OCI-LY7 (cell line): ENCODE measurements at regions not wholly inside any gene's neighbourhood (a gene's known extent, or its start where the extent isn't known, plus 50 kb on each side); places are given as distances from the start of the nearest gene placed in this dataset.

ENCODE experiments used
- BruUV-seq: library from RNA; stranded (reverse); fragments of 400-500 nt; replicated peaks from 2 replicates; lab custom pipeline; 2021; lab: Mats Ljungman, UMichigan
- CTCF ChIA-PET: fragments of 300-600 bp; sonication (Branson Sonifier 250); formaldehyde crosslinking; loops from one replicate; lab custom pipeline; 2022; ENCODE audit warnings: antibody characterized with exemption; ENCODE audit not compliant: unreplicated experiment; lab: Charles Lee
- POLR2A ChIA-PET: fragments of 300-600 bp; sonication (Branson Sonifier 250); formaldehyde crosslinking; loops from one replicate; lab custom pipeline; 2022; ENCODE audit warnings: antibody characterized with exemption; lab: Charles Lee
- DNase-seq: peaks from one replicate; pipeline ENCODE4 v3.0.0-alpha.2; 2015; ENCODE audit warnings: low spot score
- H2AFZ ChIP-seq: fragments of 200-600 bp; sonication (generic), shearing (Covaris generic); 2 replicates; pipeline ENCODE4 v1.6.1; 2014; ENCODE audit warnings: mild to moderate bottlenecking, antibody characterized with exemption, low read length, moderate library complexity
- H3K27ac ChIP-seq: fragments of 200-600 bp; sonication (generic); 2 replicates; pipeline ENCODE4 v1.5.1; 2014; ENCODE audit warnings: mixed run types, low read depth, mild to moderate bottlenecking, moderate library complexity, low read length, inconsistent platforms; ENCODE audit not compliant: poor library complexity, severe bottlenecking
- H3K36me3 ChIP-seq: fragments of 200-600 bp; sonication (generic); 2 replicates; pipeline ENCODE4 v1.6.1; 2014; ENCODE audit warnings: mild to moderate bottlenecking, antibody characterized with exemption, low read length, moderate library complexity, mixed read lengths; ENCODE audit not compliant: insufficient read depth
- H3K4me1 ChIP-seq: fragments of 200-600 bp; sonication (generic); 2 replicates; pipeline ENCODE4 v1.5.1; 2014; ENCODE audit warnings: mild to moderate bottlenecking, low read length; ENCODE audit not compliant: insufficient read depth, poor library complexity, severe bottlenecking
- H3K4me2 ChIP-seq: fragments of 200-600 bp; sonication (generic); 2 replicates; pipeline ENCODE4 v1.6.1; 2014; ENCODE audit warnings: mild to moderate bottlenecking, low read length
- H3K4me3 ChIP-seq: fragments of 200-600 bp; sonication (generic); 2 replicates; pipeline ENCODE4 v1.5.1; 2014; ENCODE audit warnings: mild to moderate bottlenecking, low read depth, low read length; ENCODE audit not compliant: poor library complexity, severe bottlenecking
- H3K79me2 ChIP-seq: fragments of 200-600 bp; sonication (generic); 2 replicates; pipeline ENCODE4 v1.6.1; 2016; ENCODE audit warnings: low read depth, mild to moderate bottlenecking, low read length, moderate library complexity, mixed read lengths; ENCODE audit not compliant: insufficient read depth
- H3K9me2 ChIP-seq: fragments of 200-600 bp; sonication (generic); 2 replicates; pipeline ENCODE4 v1.6.1; 2016; ENCODE audit warnings: mild to moderate bottlenecking, low read length, mixed read lengths; ENCODE audit not compliant: insufficient read depth
- H3K9me3 ChIP-seq: fragments of 200-600 bp; sonication (generic); 2 replicates; pipeline ENCODE4 v1.6.1; 2014; ENCODE audit warnings: mild to moderate bottlenecking, mixed run types, low read length, mixed read lengths
- H4K20me1 ChIP-seq: fragments of 200-600 bp; sonication (generic); 2 replicates; pipeline ENCODE4 v1.6.1; 2014; ENCODE audit warnings: mild to moderate bottlenecking, antibody characterized with exemption, low read length, moderate library complexity, mixed read lengths; ENCODE audit not compliant: insufficient read depth
- CTCF ChIP-seq: fragments of 200-600 bp; sonication (generic); conservative IDR thresholded peaks from 2 replicates; pipeline ENCODE4 v1.5.1; 2014; ENCODE audit warnings: mild to moderate bottlenecking, antibody characterized with exemption, low read length, moderate library complexity, mixed read lengths
- EZH2phosphoT487 ChIP-seq: fragments of 200-600 bp; sonication (generic); IDR thresholded peaks from 2 replicates; pipeline ENCODE4 v1.6.1; 2018; ENCODE audit warnings: low read depth, borderline replicate concordance, mild to moderate bottlenecking, mixed run types, antibody characterized with exemption, low read length, moderate library complexity, mixed read lengths
- intact Hi-C: fragments of 100-400 bp; cut with micrococcal nuclease; formaldehyde crosslinking; loops from one replicate; pipeline ENCODE4 v1.10.0; 2022; ENCODE audit not compliant: unreplicated experiment

- ChIA-PET POLR2A (interaction anchor here (0.6 kb wide), 1 partner anchor 1317 kb away, joined by 3 read pairs; no protein-coding TSS in a partner anchor), CTCF (no interaction called here)
- H2AFZ ChIP-seq = no peak overlapping the region
- H3K9me3 ChIP-seq = no peaks in the 10 kb centered on the region
- TF ChIP-seq EZH2phosphoT487 (no peak), CTCF (no peak)
- no peak for DNase-seq
- no peaks in the 10 kb centered on the region for H3K4me1 ChIP-seq
- no peaks in the 10 kb centered on the region for H3K36me3 ChIP-seq
- BruUV-seq = no TSS peak
- H3K27ac ChIP-seq = no peak overlapping the region
- H3K4me2 ChIP-seq = no peak overlapping the region
- H3K9me2 ChIP-seq = no peaks in the 10 kb centered on the region
- intact Hi-C loops = no loop called here
- H3K4me3 ChIP-seq = no peak overlapping the region
- no peaks in the 10 kb centered on the region for H4K20me1 ChIP-seq
- no peaks in the 10 kb centered on the region for H3K79me2 ChIP-seq
These were observed 218.8 kb downstream of the TFAP2A start for GRCh38 chr6:10196090-10196489.

- TF ChIP-seq CTCF = no peak
- no peak for TF ChIP-seq EZH2phosphoT487
- DNase-seq = no peak
- Histone ChIP-seq H3K4me3 (no peak overlapping the region), H3K79me2 (no peaks in the 10 kb centered on the region), H3K9me3 (no peaks in the 10 kb centered on the region), H3K36me3 (no peaks in the 10 kb centered on the region), H3K4me1 (no peaks in the 10 kb centered on the region), H4K20me1 (no peaks in the 10 kb centered on the region), H3K27ac (no peak overlapping the region), H3K4me2 (no peak overlapping the region), H3K9me2 (no peaks in the 10 kb centered on the region), H2AFZ (no peak overlapping the region)
- ChIA-PET POLR2A (interaction anchor here (0.6 kb wide), 1 partner anchor 1318 kb away, joined by 3 read pairs; no protein-coding TSS in a partner anchor), CTCF (no interaction called here)
- no TSS peak for BruUV-seq
- intact Hi-C loops = no loop called here
These were observed 219.8 kb downstream of the TFAP2A start for GRCh38 chr6:10194816-10195672.

GRCh38 chr6:10193321-10193720 lies 221.6 kb downstream of the TFAP2A start:
- no peaks in the 10 kb centered on the region for H3K36me3 ChIP-seq
- ChIA-PET CTCF (no interaction called here), POLR2A (interaction anchor here (0.7 kb wide), 1 partner anchor 182 kb away, joined by 4 read pairs; no protein-coding TSS in a partner anchor)
- no peaks in the 10 kb centered on the region for H3K9me3 ChIP-seq
- H3K4me1 ChIP-seq = no peaks in the 10 kb centered on the region
- TF ChIP-seq CTCF (no peak), EZH2phosphoT487 (no peak)
- H3K79me2 ChIP-seq = no peaks in the 10 kb centered on the region
- intact Hi-C loops = no loop called here
- H3K9me2 ChIP-seq = no peaks in the 10 kb centered on the region
- no peak overlapping the region for H3K4me3 ChIP-seq
- no peak for DNase-seq
- no peak overlapping the region for H2AFZ ChIP-seq
- BruUV-seq = no TSS peak
- no peak overlapping the region for H3K27ac ChIP-seq
- H4K20me1 ChIP-seq = no peaks in the 10 kb centered on the region
- H3K4me2 ChIP-seq = no peak overlapping the region
